OCI-M2 (cell line): ENCODE measurements at regions not wholly inside any gene's neighbourhood (a gene's known extent, or its start where the extent isn't known, plus 50 kb on each side); places are given as distances from the start of the nearest gene placed in this dataset.
"Not testable (repeated sequence)": the region's sequence is repeated elsewhere in the genome, so short reads cannot be mapped to it uniquely, and the experiment has no call there.

Experiments used
- DNase-seq: peaks from one replicate; lab custom pipeline; 2025; ENCODE audit not compliant: unreplicated experiment; lab: John Stamatoyannopoulos, UW

DNA sequence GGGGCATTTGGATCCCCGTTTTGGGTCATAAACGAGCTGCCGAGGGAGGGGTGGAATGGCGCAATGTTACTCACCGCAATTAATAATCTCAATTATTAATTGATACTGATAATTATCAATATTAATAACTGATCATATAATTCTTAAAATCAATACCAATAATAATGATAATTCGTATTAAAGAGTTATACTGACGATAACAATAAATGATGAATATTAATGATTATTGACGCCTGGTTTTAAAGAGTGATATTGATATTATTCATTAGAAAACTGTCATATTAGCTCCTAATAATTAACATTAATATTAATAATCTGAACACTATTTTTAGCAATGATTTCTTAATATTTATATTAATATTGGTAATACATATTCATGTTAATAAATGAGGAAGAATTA, 92.4 kb downstream of the OTOP1 start:
- DNase-seq, result not testable (repeated sequence)

DNA sequence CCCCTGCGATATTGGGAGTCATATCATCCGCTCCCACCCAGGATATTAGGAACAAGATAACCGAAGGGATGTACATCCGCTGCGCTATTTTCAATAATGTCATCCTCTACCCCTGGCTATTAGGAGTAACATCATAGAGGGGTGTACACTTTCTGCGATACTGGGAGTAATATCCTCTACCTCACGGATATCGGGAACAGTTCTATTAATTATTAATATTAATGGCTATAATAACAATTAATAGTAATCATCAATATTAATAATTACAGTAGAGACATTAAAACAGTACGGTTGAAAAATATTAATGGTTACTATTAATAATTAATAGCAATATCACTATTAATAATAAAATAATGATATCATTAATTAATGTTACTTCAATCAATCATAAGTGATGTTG, 90.1 kb downstream of the OTOP1 start:
- DNase-seq, result not testable (repeated sequence)
